AG10803 (cell line): ENCODE measurements at regions not wholly inside any gene's neighbourhood (a gene's known extent, or its start where the extent isn't known, plus 50 kb on each side); places are given as distances from the start of the nearest gene placed in this dataset.

Source experiments
- DNase-seq: peaks from one replicate; pipeline ENCODE4 v3.0.0; 2010; ENCODE audit warnings: low read depth
- H3K4me3 ChIP-seq: 2 replicates; pipeline ENCODE4 v1.5.1; 2011; ENCODE audit warnings: mild to moderate bottlenecking, low read length, control low read depth
- TF ChIP-seq, protein P1 (sequence below): conservative IDR thresholded peaks from 2 replicates; pipeline ENCODE4 v1.5.1; 2011; ENCODE audit warnings: mild to moderate bottlenecking, low read length, control low read depth, inconsistent platforms

DNA sequence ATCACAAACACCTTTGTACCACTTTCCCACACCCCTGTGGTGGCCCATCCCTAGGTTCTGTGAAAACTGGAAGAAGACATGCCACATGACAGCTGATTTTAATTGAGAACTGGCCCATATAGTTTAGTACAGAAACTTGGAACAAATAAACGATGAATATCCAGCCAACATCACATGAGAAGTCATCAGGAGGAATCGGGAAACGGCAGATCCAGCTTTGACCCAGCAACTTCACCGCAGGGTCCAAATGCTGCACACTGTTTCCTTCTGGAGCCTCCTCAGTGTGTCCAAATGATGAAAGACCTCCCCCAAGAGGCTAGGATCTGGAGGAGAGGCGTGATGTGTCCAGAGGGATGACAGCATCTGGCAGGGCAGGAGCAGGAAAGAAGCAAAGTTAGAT, 75.5 kb downstream of the COPS8 start:
- TF ChIP-seq, protein P1, sequence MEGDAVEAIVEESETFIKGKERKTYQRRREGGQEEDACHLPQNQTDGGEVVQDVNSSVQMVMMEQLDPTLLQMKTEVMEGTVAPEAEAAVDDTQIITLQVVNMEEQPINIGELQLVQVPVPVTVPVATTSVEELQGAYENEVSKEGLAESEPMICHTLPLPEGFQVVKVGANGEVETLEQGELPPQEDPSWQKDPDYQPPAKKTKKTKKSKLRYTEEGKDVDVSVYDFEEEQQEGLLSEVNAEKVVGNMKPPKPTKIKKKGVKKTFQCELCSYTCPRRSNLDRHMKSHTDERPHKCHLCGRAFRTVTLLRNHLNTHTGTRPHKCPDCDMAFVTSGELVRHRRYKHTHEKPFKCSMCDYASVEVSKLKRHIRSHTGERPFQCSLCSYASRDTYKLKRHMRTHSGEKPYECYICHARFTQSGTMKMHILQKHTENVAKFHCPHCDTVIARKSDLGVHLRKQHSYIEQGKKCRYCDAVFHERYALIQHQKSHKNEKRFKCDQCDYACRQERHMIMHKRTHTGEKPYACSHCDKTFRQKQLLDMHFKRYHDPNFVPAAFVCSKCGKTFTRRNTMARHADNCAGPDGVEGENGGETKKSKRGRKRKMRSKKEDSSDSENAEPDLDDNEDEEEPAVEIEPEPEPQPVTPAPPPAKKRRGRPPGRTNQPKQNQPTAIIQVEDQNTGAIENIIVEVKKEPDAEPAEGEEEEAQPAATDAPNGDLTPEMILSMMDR = no peak
- peak; percentile 69 for DNase-seq
- no peak overlapping the region for H3K4me3 ChIP-seq

DNA sequence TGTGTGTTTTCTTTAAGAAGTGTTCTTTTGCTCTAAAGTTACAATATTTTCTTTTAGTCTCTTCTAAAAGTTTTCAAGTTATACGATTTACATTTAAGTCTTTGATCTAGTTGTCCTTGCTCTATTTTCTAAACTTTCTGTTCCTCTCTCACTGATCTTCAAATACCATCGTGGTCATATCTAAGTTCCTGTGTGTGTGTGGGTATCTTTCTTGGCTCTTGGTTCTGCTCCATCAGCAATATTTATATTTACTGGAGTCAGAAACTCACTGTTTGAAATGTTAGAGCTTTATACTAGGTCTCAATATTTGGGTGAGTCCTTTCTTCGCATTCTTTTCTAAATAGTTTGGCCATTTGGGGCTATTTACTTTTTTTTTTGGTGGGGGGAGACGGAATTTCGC, 77.3 kb downstream of the COPS8 start:
- TF ChIP-seq, protein P1 = no peak
- no peak overlapping the region for H3K4me3 ChIP-seq
- DNase-seq = no peak

DNA sequence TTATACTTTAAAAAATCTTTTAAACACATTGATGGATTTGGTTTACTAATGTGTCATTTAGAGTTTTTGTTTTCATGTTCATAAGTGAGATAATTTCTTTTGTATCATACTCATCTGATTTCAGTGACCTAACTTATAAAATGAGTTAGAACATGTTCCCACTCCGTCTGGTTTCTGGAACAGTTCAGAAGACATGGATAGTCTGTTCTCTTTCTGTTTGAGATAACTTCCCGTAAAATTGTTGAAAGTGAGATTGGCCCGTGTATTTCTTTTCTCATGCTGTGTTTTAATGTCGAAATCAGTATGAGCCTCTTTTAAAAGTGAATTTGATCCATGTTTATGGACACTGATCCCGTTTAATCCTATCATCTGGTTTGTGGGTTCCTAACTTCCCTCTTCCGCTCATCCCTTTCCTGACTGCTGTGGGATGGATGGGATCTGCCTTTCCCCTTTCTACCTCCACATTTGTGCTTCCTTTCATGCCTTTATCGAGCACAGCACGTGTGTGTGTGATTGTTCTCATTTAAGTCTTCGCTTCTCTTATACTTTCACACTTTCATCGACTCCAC, 78.9 kb downstream of the COPS8 start:
- no peak overlapping the region for H3K4me3 ChIP-seq
- TF ChIP-seq, protein P1 = no peak
- DNase-seq = no peak

DNA sequence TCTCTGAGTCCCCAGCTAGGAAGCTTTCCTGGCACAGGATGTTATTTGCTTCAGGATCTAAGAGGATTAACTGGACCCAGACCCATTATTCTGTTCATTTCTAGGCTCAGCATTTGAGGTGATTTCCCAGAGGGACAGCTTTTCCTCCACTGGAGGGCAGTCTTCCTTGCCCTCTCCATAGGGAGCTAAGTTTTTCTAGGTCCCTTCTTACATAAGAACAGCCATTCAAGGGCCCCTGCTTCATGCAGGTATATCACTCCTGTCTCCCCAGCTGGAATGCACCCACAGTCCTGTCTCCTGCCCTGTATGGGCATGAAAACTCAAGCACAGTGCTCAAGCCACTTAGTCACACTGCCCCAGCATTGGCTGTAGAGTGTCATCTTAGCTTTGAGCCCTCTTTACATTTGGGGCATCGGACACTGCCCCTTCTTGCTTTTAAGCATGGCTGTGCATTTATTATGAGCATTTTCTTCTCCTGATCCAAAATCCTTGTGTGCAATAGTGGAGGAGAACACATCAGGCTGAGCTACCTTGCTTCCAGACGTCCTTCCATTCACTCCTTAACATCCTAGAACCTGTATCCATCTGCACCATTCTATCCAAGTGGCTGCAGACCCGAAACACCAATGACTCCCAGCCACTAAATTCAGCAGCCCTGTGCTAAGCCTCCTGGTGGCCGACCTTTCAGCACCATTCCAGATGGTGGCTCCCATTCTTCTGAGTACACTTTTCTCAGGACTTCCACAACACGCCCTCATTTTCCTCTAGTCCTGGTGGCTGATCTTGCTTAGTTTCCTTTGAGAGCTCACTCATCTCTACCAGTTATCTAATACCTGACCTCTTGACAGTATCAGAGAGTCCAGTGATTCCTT, 80.0 kb downstream of the COPS8 start:
- H3K4me3 ChIP-seq = no peak overlapping the region
- TF ChIP-seq, protein P1 = peak; percentile 73
- no peak for DNase-seq

DNA sequence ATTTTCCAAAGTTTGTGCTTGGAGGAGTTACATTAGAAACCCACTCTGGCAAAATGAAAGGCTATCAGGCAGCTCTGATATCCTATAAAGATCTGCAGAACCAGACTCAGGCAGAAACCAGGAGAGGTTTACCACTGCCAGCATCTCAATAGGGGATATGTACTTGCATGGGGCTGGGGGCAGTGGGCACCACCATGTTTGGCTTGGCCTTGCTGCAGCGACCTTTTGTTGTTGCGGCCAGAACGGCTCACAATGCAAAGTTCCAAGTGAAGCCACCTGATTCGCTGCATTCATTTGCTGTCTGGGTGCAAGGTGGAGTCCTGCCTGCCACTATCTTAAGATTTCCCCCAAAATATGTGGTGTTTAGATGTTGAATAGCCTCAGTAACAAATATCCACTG, 81.3 kb downstream of the COPS8 start:
- TF ChIP-seq, protein P1 = no peak
- H3K4me3 ChIP-seq = no peak overlapping the region
- no peak for DNase-seq

DNA sequence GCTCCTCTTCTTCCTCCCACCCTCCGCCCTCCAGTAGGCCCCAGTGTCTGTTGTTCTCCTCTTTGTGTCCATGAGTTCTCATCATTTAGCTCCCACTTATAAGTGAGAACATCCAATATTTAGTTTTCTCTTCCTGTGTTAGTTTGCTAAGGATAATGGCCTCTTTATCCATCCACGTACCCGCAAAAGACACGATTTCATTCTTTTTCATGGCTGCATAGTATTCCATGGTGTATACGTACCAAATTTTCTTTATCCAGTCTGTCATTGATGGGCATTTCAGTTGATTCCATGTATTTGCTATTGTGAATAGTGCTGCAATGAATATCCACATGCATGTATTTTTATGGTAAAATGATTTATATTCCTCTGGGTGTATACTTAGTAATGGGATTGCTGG, 82.2 kb downstream of the COPS8 start:
- TF ChIP-seq, protein P1 = no peak
- H3K4me3 ChIP-seq = no peak overlapping the region
- no peak for DNase-seq

DNA sequence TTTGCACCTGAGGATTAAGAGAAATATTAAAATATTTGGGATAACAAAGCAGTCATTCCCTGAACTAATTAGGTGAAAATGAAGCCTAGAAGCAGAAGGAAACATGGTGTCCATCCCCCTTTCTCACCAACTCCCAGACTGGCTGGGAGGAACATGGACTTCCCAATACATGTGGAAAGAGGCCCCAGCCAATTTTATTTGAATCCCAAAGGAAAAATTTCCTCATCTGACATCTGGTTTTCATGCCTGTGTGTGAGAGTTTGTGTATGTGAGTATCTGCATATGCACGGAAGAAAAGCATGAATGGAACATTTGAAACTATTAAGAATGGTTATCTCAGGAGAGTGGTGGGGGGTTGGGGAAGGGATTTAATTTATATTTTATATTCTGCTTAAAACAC, 84.3 kb downstream of the COPS8 start:
- peak; percentile 87 for DNase-seq
- H3K4me3 ChIP-seq = no peak overlapping the region
- TF ChIP-seq, protein P1 = no peak
